GM23338 (cell line): ENCODE measurements at regions not wholly inside any gene's neighbourhood (a gene's known extent, or its start where the extent isn't known, plus 50 kb on each side); places are given as distances from the start of the nearest gene placed in this dataset.

ENCODE experiments used
- ATAC-seq: fragments of 200-7000 bp; cut with Tn5 transposase; 3 replicates; pipeline ENCODE4 v1.9.1; 2020
- DNase-seq: peaks from one replicate; pipeline ENCODE4 v3.0.0-alpha.2; 2015; ENCODE audit warnings: low spot score
- H2AFZ ChIP-seq: fragments of 200-600 bp; sonication (generic); 2 replicates; pipeline ENCODE4 v1.8.0; 2016; ENCODE audit warnings: antibody characterized with exemption, mild to moderate bottlenecking, moderate library complexity
- H3F3A ChIP-seq: fragments of 200-600 bp; sonication (generic); replicated peaks from 2 replicates; pipeline ENCODE4 v1.8.0; 2017; ENCODE audit warnings: antibody characterized with exemption, mixed run types, low read depth
- H3K27ac ChIP-seq: fragments of 200-600 bp; sonication (generic); 2 replicates; pipeline ENCODE4 v1.6.1; 2016; ENCODE audit warnings: low read depth
- H3K27me3 ChIP-seq: fragments of 200-600 bp; sonication (generic); 2 replicates; pipeline ENCODE4 v1.8.0; 2016; ENCODE audit warnings: mild to moderate bottlenecking, mixed run types, moderate library complexity; ENCODE audit not compliant: insufficient read depth
- H3K36me3 ChIP-seq: fragments of 200-600 bp; sonication (generic); 2 replicates; pipeline ENCODE4 v1.8.0; 2016; ENCODE audit warnings: mild to moderate bottlenecking; ENCODE audit not compliant: insufficient read depth
- H3K4me1 ChIP-seq: fragments of 200-600 bp; sonication (generic); 2 replicates; pipeline ENCODE4 v1.8.0; 2016; ENCODE audit warnings: mild to moderate bottlenecking, moderate library complexity; ENCODE audit not compliant: insufficient read depth
- H3K4me2 ChIP-seq: fragments of 200-600 bp; sonication (generic); 2 replicates; pipeline ENCODE4 v1.7.1; 2017; ENCODE audit warnings: mixed run types
- H3K4me3 ChIP-seq: fragments of 200-600 bp; sonication (generic); 2 replicates; pipeline ENCODE4 v1.6.1; 2016; ENCODE audit warnings: mixed run types
- H3K79me2 ChIP-seq: fragments of 200-600 bp; sonication (generic); replicated peaks from 2 replicates; pipeline ENCODE4 v1.8.0; 2017; ENCODE audit warnings: mild to moderate bottlenecking; ENCODE audit not compliant: insufficient read depth
- H3K9me2 ChIP-seq: fragments of 200-600 bp; sonication (generic); 2 replicates; pipeline ENCODE4 v1.8.0; 2017; ENCODE audit not compliant: insufficient read depth
- H4K20me1 ChIP-seq: fragments of 200-600 bp; sonication (generic); replicated peaks from 2 replicates; pipeline ENCODE4 v1.8.0; 2017; ENCODE audit warnings: mild to moderate bottlenecking; ENCODE audit not compliant: insufficient read depth
- H3K27ac Mint-ChIP-seq: 2 replicates; pipeline ENCODE4 v1.8.0; 2020; ENCODE audit warnings: inconsistent platforms, mild to moderate bottlenecking, moderate library complexity, mixed read lengths
- H3K27me3 Mint-ChIP-seq: 3 replicates; pipeline ENCODE4 v1.8.0; 2022; ENCODE audit warnings: low read depth, mild to moderate bottlenecking, moderate library complexity, mixed read lengths, inconsistent platforms; ENCODE audit not compliant: insufficient read depth, poor library complexity
- H3K36me3 Mint-ChIP-seq: 3 replicates; pipeline ENCODE4 v1.8.0; 2021; ENCODE audit warnings: low read depth, mild to moderate bottlenecking, inconsistent platforms, moderate library complexity, mixed read lengths
- H3K4me1 Mint-ChIP-seq: 3 replicates; pipeline ENCODE4 v1.8.0; 2020; ENCODE audit warnings: mild to moderate bottlenecking, inconsistent platforms, mixed read lengths
- H3K4me3 Mint-ChIP-seq: 3 replicates; pipeline ENCODE4 v1.8.0; 2021; ENCODE audit warnings: moderate library complexity, mild to moderate bottlenecking, inconsistent platforms, mixed read lengths
- H3K9me3 Mint-ChIP-seq: 3 replicates; pipeline ENCODE4 v1.8.0; 2020; ENCODE audit warnings: moderate library complexity, mild to moderate bottlenecking, inconsistent platforms, mixed read lengths
- CREB1 ChIP-seq: fragments of 250-450 bp; sonication (Bioruptor Pico); IDR thresholded peaks from 2 replicates; pipeline ENCODE4 v1.5.0; 2020; ENCODE audit warnings: low read depth, mild to moderate bottlenecking, moderate library complexity
- NANOG ChIP-seq: IDR thresholded peaks from 2 replicates; pipeline ENCODE4 v1.6.1; 2016; ENCODE audit warnings: antibody characterized with exemption, borderline replicate concordance
- ZNF462 ChIP-seq: fragments of 250-450 bp; sonication (Bioruptor Pico); IDR thresholded peaks from 2 replicates; pipeline ENCODE4 v1.5.0; 2020; ENCODE audit warnings: mild to moderate bottlenecking, moderate library complexity

- DNase-seq (no peak), ATAC-seq (no peak)
- no peaks in the 10 kb centered on the region for H3K27me3 ChIP-seq
- no peaks in the 10 kb centered on the region for H4K20me1 ChIP-seq
- no peak overlapping the region for H3K27ac Mint-ChIP-seq
- no peak overlapping the region for H3K4me3 ChIP-seq
- H3K9me3 Mint-ChIP-seq, result no peaks in the 10 kb centered on the region
- H3K79me2 ChIP-seq, result no peaks in the 10 kb centered on the region
- no peak overlapping the region for H2AFZ ChIP-seq
- H3K36me3 Mint-ChIP-seq, result no peaks in the 10 kb centered on the region
- TF ChIP-seq CREB1 (CRISPR knock-in tag) (no peak), ZNF462 (CRISPR knock-in tag) (no peak)
- H3K27me3 Mint-ChIP-seq, result no peaks in the 10 kb centered on the region
- peaks cover 11% of the 10 kb centered on the region; the same call in 2 of the 3 replicates for H3K4me1 Mint-ChIP-seq
- no peaks in the 10 kb centered on the region for H3K36me3 ChIP-seq
- no peak overlapping the region for H3K4me2 ChIP-seq
- no peaks in the 10 kb centered on the region; the same call in 1 of the 2 replicates for H3K9me2 ChIP-seq
- no peaks in the 10 kb centered on the region for H3F3A ChIP-seq
- H3K4me1 ChIP-seq, result peaks cover 6% of the 10 kb centered on the region
- H3K4me3 Mint-ChIP-seq, result no peak overlapping the region
- H3K27ac ChIP-seq, result no peak overlapping the region
Observed at GRCh38 chr4:89537281-89537680, 229.7 kb upstream of the GPRIN3 start.

- peaks cover 6% of the 10 kb centered on the region for H3K4me1 ChIP-seq
- H3K79me2 ChIP-seq, result no peaks in the 10 kb centered on the region
- no peak overlapping the region for H2AFZ ChIP-seq
- no peak for DNase-seq
- H4K20me1 ChIP-seq, result no peaks in the 10 kb centered on the region
- H3K4me1 Mint-ChIP-seq, result peaks cover 8% of the 10 kb centered on the region; the same call in 2 of the 3 replicates
- no peaks in the 10 kb centered on the region for H3K27me3 ChIP-seq
- H3K27ac Mint-ChIP-seq, result no peak overlapping the region
- H3F3A ChIP-seq, result no peaks in the 10 kb centered on the region
- no peak overlapping the region for H3K4me3 Mint-ChIP-seq
- no peaks in the 10 kb centered on the region for H3K27me3 Mint-ChIP-seq
- H3K4me3 ChIP-seq, result no peak overlapping the region
- H3K4me2 ChIP-seq, result no peak overlapping the region
- H3K9me3 Mint-ChIP-seq, result no peaks in the 10 kb centered on the region
- H3K27ac ChIP-seq, result no peak overlapping the region
- no peak for ATAC-seq
- H3K36me3 Mint-ChIP-seq, result no peaks in the 10 kb centered on the region
- H3K36me3 ChIP-seq, result no peaks in the 10 kb centered on the region
- H3K9me2 ChIP-seq, result no peaks in the 10 kb centered on the region; the same call in 1 of the 2 replicates
- TF ChIP-seq NANOG (no peak), ZNF462 (CRISPR knock-in tag) (no peak)
Observed at GRCh38 chr4:89535251-89535650, 227.7 kb upstream of the GPRIN3 start.
